Peyer's patch (tissue), 4 donors: ENCODE measurements at regions not wholly inside any gene's neighbourhood (a gene's known extent, or its start where the extent isn't known, plus 50 kb on each side); places are given as distances from the start of the nearest gene placed in this dataset.

ENCODE experiments used
- CTCF ChIP-seq, 6 experiments: fragments of 450-650 bp in 4 of 6; fragments of 200-600 bp in 2 of 6; sonication (generic) in 1 of 6; IDR thresholded peaks; one replicate each; pipeline ENCODE4 v1.5.1; 2017 to 2019; ENCODE audit warnings: antibody characterized with exemption in 6 of 6, mild to moderate bottlenecking in 3 of 6, moderate library complexity in 1 of 6
- POLR2A ChIP-seq, 2 donors: fragments of 450-650 bp; IDR thresholded peaks; one replicate each; pipeline ENCODE4 v1.5.1; 2017; ENCODE audit warnings: antibody characterized with exemption in 2 of 2, mild to moderate bottlenecking in 2 of 2, moderate library complexity in 2 of 2

- no peak for TF ChIP-seq CTCF (IDR thresholded peaks at IDR 0.05)
- no peak for TF ChIP-seq POLR2A (IDR thresholded peaks at IDR 0.05)
Observed at GRCh38 chr4:185998791-185999190, 70.2 kb upstream of the TLR3 start.
